ENCODE measurements at regions not wholly inside any gene's neighbourhood (a gene's known extent, or its start where the extent isn't known, plus 50 kb on each side); places are given as distances from the start of the nearest gene placed in this dataset.

DNA sequence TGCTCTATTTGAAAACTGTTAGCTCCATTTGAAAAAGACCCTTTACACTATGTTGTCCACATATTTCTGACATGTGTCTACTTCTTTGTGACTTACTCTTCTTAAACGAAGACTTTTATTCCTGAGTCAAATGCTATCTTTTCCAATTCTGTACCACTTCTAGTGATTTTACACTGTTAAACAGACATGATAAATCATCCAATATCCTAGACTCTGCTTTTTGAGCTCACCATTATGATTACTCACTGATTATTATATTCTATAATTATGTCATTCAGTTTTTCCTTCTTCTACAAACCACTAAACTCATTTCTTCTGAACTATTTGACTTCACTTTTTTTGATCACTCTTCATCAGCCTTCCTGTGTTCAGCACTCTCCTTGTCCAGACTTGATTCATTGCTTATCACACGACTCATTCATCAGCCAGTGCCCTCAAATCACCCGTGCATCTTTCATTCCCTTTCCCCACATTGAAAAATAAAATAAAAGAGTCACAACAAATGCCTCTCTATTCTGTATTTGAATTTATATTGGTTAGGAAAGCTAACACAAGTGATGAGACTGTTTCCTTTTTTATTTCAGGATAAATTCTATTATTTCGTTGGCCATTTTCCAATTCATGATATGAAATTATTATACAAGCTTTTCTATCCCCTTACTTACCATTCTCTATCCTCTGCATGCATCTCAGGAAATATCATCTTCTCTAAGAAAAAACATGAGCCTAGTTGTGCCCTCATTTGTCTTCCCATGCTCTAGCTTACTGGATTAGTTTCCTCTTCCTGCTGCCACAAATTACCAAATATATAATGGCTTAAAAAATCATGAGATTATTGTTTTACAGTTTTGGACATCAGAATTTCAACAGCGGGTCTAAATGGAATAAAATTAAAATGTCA is 1482.1 kb upstream of the MIR17HG start:
- no peak for DNase-seq

DNA sequence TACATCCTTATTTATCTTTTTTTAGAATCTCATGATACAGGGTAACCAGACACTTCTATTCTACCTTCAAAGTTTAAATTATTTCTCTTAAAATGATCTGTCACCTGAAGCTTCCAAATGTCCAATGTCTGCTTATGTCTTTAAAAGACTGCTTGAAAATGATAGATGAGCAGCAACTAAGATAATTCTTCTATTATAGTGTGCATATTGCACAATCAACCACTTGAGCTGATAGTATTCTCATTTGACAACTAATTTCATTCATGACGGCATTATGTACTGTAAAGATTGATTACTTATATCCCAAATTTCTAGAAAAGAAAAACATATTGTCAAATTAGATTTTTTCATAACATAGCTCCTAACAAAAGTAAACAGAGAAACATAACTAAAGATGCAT is 1478.2 kb upstream of the MIR17HG start:
- no peak for DNase-seq

DNA sequence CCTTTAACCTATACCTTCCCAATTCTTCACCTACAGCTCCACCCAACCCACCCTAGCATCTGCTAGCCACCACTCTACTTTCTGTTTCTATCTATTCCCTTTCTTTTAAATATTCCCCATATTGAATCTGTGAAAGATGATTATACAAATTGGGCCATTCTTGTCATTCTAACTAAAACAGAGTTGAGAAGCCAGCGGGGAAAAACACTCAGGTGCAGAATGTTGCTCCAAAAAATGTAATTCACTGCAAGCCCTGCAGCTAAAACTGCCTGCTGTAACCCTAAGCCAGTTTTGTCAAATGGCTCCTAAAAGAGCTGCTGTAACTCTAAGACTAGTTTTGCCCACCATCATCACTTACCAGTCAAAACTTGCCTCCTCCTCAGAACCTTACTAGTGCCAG is 1468.6 kb upstream of the MIR17HG start:
- DNase-seq = no peak

DNA sequence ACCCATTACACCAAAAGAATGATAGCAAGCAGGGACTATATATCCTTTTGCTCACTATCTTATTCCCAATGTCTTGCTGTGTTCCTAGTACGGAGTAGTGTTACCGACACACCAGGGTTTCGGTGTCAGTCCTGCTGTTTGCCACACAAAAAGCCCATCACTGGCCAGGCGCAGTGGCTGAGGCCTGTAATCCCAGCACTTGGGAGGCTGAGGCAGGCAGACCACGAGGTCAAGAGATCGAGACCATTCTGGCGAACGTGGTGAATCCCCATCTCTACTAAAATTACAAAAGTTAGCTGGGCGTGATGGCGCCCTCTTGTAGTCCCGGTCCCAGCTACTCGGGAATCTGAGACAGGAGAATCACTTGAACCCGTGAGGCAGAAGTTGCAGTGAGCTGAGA is 1467.3 kb upstream of the MIR17HG start:
- no peak for DNase-seq

DNA sequence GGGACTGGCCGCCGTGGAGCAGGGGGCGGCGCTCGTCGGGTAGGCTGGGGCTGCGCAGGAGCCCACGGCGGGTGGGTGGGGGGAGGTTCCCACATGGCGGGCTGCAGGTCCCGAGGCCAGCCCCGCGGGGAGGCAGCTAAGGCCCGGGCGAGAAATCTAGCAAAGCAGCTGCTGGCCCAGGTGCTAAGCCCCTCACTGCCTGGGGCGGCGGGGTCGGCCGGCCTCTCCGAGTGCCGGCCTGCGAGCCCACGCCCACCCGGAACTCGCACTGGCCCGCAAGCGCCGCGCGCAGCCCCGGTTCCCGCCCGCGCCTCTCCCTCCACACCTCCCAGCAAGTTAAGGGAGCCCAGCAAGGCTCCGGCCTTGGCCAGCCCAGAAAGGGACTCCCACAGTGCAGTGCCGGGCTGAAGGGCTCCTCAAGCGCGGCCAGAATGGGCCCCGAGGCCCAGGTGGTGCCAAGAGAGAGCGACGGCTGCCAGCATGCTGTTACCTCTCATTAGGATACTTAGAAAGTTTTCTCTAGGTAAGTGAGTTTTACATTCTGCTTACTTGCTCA is 1463.5 kb upstream of the MIR17HG start:
- DNase-seq = no peak

DNA sequence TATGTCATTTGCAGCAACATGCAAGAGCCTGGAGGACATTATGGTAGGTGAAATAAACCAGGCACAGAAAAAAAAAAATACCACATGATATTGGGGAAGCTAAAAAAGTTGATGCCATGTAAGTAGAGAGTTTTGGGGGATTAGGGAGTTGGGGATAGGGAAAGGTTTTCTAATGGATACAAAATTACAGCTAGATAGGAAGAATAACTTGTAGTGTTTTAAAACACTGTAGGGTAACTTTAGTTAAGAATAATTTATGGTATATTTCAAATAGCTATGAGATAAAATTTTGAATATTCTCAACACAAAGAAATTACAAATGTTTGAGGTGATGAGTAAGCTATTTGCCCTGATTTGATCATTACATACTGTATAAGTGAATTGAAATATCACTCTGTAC is 1456.7 kb upstream of the MIR17HG start:
- no peak for DNase-seq

DNA sequence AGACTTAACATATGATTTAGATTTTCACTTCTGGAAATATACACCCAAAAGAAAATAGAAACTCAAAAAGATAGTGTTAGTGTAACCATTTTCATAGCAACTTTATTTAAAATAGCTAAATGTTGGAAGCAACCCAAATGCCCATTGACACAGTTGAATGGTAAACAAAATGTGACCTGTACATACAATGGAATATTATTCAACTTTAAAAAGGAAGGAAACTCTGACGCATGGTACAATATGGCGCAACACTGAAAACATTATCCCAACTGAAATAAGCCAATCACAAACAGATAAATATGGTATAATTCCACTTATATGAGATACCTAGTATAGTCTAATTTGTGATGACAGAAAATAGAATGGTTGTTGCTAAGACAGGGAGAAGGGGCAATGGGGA is 1456.1 kb upstream of the MIR17HG start:
- no peak for DNase-seq

DNA sequence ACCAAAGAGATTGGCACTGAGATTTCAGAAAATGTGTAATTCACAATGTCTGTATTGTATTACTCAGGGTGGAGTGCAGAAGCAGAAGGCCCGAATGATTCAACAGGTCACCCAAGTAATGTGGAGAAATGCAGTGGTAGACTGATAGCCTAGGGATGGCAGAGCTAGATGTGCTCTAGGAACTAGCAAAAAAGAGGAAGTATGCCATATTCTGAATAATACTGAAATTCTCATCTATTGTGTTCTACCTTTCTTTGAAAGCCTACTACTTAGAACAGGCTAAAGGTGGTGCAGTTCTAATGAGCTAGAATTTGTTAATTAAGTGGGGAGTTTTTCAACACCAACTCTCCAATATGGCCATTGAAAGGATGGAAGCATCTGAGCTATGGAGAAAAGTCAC is 1449.8 kb upstream of the MIR17HG start:
- no peak for DNase-seq

DNA sequence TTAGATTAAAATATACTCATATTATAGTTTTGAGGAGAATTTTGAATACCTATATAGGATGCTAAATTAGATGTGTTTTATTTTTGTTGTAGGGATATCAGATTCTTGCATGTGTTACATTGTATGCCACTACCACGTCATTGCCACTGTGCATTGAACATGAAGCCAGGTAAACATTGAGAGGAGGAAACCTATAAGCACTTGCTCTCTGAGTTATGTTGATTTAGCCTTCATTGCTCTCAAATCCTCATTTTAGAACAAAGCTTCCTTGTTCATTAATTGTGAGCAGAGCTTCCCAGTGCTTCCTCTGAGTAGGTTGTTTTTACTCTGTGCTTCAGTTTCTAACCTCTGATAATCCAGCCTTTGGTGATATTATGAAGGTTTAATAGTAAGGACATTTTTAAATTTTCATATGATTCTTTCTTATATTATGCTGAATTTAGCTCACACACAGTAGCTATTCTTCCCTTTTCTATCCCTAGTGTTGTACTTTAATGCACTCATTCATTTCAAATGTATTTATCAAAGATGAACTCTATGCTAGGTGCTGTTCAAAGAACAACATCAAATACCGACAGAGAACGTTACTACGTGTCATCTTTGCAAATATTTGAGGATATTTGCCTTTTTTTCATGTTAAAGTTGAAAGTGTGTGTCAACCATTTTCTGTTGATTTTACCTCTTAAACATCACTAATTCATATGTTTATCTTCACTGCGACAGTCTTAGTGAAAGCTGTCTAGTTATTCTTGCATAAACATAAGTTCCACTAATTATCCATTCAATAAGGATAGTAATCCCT is 1448.0 kb upstream of the MIR17HG start:
- DNase-seq = no peak

DNA sequence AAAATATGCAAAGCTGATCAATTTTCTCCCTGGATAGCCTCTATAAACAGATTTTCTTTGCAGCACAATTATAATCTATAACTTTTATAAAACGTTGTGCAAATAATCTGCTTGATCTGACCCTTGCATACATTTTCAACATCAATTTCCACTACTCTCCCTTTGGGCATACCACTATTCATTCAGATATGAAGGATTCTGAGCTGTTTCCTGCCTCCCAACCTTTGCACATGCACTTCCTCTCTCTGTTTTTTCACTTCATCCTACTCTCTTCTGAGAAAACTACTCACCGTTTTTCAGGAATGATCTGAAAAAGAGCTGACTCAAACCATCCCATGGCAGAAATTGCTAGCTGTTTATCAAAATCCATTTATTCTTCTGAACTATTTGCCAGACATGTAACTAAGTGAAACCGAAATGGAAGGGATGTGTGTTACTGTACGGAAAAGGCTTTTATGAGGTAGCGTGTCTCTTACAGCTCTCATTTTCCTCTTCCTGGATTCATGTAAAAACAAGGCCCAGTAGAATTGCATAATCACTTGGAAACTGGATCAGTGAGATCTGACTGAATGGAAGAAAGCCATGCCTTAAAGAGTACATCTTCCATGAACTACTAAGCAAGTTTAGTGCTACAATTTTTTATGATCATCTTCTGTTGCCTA is 1447.3 kb upstream of the MIR17HG start:
- DNase-seq = no peak

DNA sequence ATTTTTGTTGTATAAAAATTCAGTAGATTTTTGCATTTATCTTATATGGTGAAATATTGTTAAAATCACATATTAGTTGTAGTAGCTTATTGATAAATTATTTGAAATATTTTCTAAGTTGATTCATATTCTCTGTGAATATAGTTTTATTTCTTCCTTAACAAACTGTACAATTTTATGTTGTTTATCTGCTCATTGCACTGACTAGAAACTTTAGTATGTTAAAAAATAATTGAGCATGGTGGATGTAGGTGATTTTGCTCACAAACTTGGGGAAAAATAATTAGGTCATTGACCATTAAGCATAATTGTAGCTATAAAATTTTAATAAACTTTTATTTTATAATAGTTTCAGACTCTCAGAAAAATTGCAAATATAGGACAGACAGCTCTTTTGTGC is 1445.3 kb upstream of the MIR17HG start:
- no peak for DNase-seq

DNA sequence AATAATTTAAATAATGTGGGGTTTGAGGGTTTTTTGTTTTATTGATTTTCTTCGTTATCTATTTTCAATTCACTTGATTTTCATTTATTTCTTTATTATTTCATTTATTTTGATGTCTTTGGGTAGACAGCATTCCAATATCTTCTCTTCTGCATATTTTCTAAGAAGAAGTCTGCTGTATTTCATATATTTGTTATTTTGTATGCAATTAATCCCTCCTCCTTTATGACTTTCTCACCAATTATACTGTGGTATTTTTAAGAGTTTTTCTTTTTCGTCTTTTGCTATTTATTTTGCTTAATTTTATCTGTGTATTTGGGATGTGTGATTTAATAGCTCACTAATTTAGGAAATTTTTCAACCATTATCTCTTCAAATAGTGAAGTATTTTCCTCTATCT is 1444.4 kb upstream of the MIR17HG start:
- no peak for DNase-seq

DNA sequence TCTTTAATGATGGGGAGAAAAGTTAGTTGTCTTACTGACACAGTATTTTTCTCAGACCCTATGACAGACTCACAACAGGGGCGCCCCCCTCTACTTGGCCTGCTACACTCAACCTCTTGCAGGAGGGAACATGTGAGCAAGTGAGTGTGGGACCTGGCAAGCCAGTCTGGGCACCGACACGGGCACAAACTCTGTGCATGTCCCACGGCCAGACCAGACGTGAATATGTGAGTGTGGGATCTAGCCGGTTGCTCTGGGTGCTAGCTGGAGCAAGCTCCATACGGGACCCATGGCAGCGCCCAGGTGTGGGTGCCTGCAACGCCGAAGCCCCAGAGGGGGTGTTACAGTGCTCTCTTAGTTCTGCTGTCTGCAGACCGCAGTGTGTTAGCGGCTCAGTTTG is 1437.3 kb upstream of the MIR17HG start:
- DNase-seq = no peak

DNA sequence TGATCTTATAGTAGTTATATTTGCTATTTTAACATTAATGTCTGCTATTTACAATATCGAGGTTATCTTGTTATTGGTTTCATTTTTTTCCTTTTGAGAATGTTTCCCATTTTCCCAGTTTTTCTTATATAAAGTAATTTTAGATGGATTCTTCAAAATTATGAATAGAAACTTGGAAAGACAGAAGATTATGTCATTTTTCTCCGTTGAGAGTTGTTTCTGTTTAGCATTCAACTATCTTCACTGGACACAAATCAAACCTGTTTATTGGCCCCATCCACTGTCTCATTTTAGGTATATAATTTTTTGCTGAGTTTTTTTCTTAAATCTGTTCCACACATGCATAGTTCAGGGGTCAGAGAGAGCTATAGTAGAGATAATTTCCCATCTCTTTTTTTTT is 1430.9 kb upstream of the MIR17HG start:
- DNase-seq = no peak

DNA sequence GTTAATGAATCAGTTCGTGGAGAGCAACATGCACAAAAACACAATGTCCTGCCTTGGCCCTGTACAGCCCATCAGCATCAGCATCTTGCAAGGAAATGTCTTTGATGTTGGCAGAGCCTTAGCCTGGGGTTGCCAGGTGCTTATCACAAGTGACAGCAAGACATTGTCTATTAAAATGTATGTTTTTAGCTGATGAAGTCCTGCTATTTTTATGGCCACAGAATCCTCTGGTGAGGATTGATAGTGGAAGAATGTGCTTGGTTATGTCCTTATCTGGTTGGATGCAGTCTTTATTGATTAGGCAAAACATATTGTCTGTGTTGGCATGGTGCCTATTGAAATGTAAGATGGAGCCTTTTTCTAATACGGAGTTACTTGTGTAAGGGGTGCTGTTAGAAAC is 1427.0 kb upstream of the MIR17HG start:
- no peak for DNase-seq

DNA sequence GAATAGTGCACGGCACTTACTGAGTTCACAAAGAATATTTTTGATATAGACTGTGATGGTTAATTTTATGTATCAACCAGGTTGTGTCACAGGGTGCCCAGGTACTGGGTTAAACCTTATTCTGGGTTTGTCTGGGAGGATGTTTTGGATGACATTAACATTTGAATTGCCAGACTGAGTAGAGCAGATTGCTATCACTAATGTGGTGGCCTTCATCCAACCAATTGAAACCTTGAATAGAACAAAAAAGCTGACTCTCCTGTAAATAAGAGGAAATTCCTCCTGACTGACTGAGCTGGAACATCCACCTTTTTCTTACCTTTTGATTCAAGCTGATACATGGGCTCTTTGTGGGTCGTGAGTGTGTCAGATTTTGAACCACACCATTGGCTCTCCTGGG is 1424.4 kb upstream of the MIR17HG start:
- DNase-seq = no peak

DNA sequence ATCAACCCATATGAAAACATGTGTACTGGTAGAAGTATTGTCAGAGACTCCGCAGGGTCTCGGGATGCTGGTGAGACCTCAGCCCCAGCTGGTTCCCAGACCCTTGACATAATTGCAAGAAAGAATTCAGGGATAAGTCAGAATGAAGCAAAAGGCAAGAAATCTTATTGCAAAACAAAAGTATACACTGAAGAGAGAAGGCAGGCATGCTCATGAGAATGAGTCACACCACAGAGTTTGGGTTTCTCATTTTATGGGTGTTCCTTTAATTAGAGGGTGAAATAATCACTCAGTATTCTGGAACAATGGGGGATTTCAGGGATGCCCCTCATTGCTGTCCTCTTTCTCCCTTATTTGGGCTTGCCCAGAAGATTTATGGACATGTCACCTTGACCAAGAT is 1423.8 kb upstream of the MIR17HG start:
- no peak for DNase-seq

DNA sequence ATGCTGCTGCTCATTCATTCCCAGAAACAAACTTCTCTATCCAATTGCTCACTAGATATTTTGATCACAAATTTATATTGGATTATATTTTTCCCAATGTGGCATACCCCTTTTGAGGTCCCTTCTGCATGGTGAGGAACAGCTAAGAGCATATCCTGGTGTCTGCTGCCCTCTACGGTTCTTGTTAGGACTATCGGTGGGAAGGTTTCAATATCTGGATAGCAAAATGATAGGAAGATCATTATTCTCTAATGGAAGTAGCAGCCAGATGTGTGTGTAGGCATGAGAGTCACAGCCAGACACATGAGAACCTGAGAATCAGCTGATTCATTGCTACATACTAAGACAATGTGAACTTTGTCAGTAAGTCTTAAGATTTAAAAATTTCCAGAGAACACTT is 1422.4 kb upstream of the MIR17HG start:
- DNase-seq = no peak

DNA sequence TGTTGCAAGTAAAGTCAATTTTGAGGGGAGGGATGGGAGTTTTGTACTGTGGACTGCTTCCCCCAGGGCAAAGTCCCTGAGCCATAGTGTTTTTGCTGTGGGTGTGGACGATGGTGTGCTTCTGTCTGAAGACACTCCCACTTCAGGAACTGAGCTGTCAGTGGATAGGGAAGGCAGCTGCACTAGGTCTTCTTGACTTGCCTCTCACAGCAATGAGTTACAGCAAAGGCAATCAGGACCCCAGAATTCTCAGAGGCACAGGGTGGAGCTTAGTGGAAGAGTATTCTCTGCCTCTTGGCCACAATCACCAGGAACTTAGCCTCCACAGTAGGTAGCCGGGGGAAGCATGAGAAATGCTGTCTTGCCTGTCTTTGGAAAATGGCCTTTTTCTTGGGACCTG is 1416.6 kb upstream of the MIR17HG start:
- DNase-seq = no peak

DNA sequence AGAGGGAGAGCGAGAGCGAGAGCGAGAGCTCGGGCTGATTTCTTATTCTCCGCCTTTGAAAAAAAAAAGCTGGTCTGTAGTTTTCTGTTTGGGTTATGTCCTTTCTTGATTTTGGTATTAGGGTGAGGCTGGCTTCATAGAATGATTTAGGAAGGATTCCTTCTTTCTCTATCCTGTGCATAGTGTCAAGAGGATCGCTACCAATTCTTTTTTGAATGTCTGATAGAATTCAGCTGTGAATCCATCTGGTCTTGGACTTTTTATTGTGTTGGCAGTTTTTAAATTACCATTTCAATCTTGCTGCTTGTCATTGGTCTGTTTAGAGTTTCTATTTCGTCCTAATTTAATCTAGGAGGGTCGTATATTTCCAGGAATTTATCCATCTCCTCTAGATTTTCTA is 1414.6 kb upstream of the MIR17HG start:
- no peak for DNase-seq

DNA sequence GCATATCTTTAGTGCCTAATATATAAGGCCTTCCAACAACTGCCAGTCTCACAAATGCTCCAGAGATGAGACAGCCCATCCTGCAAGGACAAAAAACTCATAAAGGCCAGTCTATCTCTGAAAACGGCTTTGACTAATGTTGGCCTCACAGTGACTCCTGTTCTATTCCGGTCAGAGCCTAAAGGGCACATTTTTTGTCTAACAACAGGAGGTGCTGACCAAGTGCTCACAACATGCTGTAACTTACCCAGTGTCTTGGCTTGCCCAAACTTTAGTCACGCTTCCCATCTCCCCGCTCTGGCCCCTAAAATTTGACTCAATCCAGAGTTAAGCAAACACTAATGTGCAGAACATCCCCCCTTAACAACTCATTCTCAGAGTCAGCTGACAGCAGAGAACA is 1411.2 kb upstream of the MIR17HG start:
- no peak for DNase-seq

DNA sequence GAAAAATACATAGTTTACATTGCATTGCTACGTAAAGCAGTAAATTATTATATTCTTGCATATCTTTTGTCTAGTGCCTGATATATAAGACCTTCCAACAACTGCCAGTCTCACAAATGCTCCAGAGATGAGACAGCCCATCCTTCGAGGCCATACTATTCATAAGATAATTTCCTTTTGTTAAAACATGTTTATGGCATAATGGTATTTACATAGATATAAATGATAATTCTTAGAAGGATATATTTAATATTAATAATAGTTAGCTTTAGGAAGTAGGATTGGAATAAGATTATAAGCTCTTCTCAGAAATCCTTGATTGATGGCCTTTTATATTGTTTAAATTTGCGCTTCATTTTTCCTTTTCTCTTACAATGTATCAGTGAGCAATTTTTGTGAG is 1410.1 kb upstream of the MIR17HG start:
- no peak for DNase-seq

DNA sequence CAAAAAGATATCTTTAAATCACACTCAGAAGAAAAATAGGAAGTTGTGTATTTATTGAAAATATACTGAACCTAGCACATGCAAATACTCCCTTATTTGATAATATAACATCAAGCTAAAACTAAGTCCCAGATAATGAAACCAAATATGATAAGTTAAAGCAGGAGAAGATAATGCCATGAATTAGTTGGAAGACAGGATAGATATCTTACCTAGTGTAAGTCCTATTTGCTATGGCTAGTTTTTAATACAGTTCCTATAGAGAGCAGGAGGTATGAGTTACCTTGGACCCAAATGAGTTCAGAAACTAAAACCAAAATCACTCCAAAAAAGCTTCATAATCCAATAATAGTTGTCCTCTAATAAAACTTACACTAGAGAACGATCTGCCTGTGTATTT is 1407.1 kb upstream of the MIR17HG start:
- no peak for DNase-seq

DNA sequence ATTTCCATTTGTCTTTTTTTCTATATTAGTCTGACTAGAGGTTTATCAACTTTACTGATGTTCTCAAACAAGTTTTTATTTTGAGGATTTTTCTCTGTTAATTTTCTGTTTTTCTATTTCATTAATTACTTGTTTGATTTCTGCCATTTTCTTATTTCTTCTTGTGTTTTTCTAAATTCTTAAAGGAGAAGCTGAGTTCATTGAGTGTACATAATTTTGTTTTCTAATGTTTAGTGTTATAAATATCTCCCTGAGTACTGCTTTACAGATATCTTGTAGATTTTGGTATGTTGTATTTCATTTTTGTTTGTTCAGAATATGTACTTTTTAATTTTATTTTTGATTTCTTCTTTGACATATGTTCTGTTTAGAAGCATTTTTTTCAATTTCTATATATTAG is 1404.3 kb upstream of the MIR17HG start:
- no peak for DNase-seq
